GM12875 (cell line): ENCODE measurements at regions not wholly inside any gene's neighbourhood (a gene's known extent, or its start where the extent isn't known, plus 50 kb on each side); places are given as distances from the start of the nearest gene placed in this dataset.

ENCODE experiments used
- H3K4me3 ChIP-seq: one replicate; pipeline ENCODE4 v1.5.1; 2011; ENCODE audit warnings: low read depth, low read length, control low read depth
- CTCF ChIP-seq: IDR thresholded peaks from 2 replicates; pipeline ENCODE4 v1.5.1; 2011; ENCODE audit warnings: low read depth, mild to moderate bottlenecking, control low read depth, inconsistent platforms, low read length, moderate library complexity, borderline replicate concordance; ENCODE audit not compliant: insufficient read depth

GRCh38 chr14:85401384-85401783 lies 128.6 kb upstream of the FLRT2 start:
- H3K4me3 ChIP-seq = no peak overlapping the region
- no peak for TF ChIP-seq CTCF

- TF ChIP-seq CTCF = no peak
- H3K4me3 ChIP-seq = no peak overlapping the region
These were observed 127.3 kb upstream of the FLRT2 start for GRCh38 chr14:85402569-85403162.

GRCh38 chr14:85409481-85410210 lies 120.3 kb upstream of the FLRT2 start:
- no peak for TF ChIP-seq CTCF
- no peak overlapping the region for H3K4me3 ChIP-seq

GRCh38 chr14:85412756-85413155 lies 117.2 kb upstream of the FLRT2 start:
- no peak overlapping the region for H3K4me3 ChIP-seq
- TF ChIP-seq CTCF = no peak

- no peak for TF ChIP-seq CTCF
- no peak overlapping the region for H3K4me3 ChIP-seq
These were observed 116.0 kb upstream of the FLRT2 start for GRCh38 chr14:85413836-85414526.

- TF ChIP-seq CTCF = no peak
- no peak overlapping the region for H3K4me3 ChIP-seq
These were observed 114.8 kb upstream of the FLRT2 start for GRCh38 chr14:85415015-85415712.

- H3K4me3 ChIP-seq = no peak overlapping the region
- TF ChIP-seq CTCF = no peak
These were observed 113.2 kb upstream of the FLRT2 start for GRCh38 chr14:85416771-85417170.
